Prostate gland (tissue), 2 donors: ENCODE measurements at regions not wholly inside any gene's neighbourhood (a gene's known extent, or its start where the extent isn't known, plus 50 kb on each side); places are given as distances from the start of the nearest gene placed in this dataset.

Source experiments
- CTCF ChIP-seq, 4 experiments: fragments of 200-600 bp in 2 of 4; fragments of 450-650 bp in 2 of 4; sonication (generic) in 2 of 4; IDR thresholded peaks; 1 replicate in 3 of 4; 2 replicates in 1 of 4; pipeline ENCODE4 v1.5.1; 2016 to 2019; ENCODE audit warnings: antibody characterized with exemption in 4 of 4, mild to moderate bottlenecking in 2 of 4, moderate library complexity in 2 of 4
- POLR2A ChIP-seq: fragments of 450-650 bp; IDR thresholded peaks from one replicate; pipeline ENCODE4 v1.6.1; 2016; ENCODE audit warnings: antibody characterized with exemption, mild to moderate bottlenecking
- POLR2AphosphoS5 ChIP-seq: sonication (generic); formaldehyde crosslinking; IDR thresholded peaks from one replicate; pipeline ENCODE4 v1.6.1; 2017; ENCODE audit warnings: antibody characterized with exemption

- TF ChIP-seq CTCF (IDR thresholded peaks at IDR 0.05) (no peak), POLR2AphosphoS5 (no peak), POLR2A (no peak)
These were observed 242.9 kb downstream of the BARHL2 start for GRCh38 chr1:90474158-90474557.
